C4-2B (cell line): ENCODE measurements at regions not wholly inside any gene's neighbourhood (a gene's known extent, or its start where the extent isn't known, plus 50 kb on each side); places are given as distances from the start of the nearest gene placed in this dataset.

Source experiments
- H3K27ac ChIP-seq: fragments of 450-650 bp; 2 replicates; pipeline ENCODE4 v1.5.1; 2017
- CTCF ChIP-seq: fragments of 450-650 bp; conservative IDR thresholded peaks from 2 replicates; pipeline ENCODE4 v1.5.1; 2017; ENCODE audit warnings: mild to moderate bottlenecking
- ZFX ChIP-seq: fragments of 450-650 bp; IDR thresholded peaks from 2 replicates; pipeline ENCODE4 v1.6.1; 2017

DNA sequence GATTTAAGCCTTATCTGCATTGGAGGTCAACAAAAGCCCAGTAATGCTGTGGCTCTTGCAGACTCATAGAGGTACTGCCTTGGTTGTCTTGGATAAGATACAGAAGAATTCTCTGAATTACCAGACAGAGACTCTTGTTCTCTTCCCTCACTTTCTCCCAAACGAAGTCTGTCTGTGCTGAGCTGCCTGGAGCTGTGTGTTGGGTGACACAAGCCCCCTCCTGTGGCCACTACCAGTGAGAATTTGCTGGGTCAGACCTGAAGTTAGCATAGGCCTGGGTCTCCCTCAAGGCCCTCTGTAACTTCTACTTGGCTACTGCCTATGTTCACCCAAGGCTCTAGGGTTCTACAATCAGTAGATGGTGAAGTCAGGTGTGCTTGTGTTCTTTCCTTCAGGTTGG is 413.0 kb downstream of the PCDH20 start:
- no peak overlapping the region for H3K27ac ChIP-seq
- TF ChIP-seq ZFX: no peak
- no peak for TF ChIP-seq CTCF

GRCh38 chr13:60990032-60990733 is 425.5 kb downstream of the PCDH20 start:
- no peak overlapping the region for H3K27ac ChIP-seq
- no peak for TF ChIP-seq ZFX
- peak; percentile 43 for TF ChIP-seq CTCF

GRCh38 chr13:60986301-60986700 is 429.3 kb downstream of the PCDH20 start:
- no peak for TF ChIP-seq ZFX
- TF ChIP-seq CTCF: no peak
- H3K27ac ChIP-seq: no peak overlapping the region

- no peak overlapping the region for H3K27ac ChIP-seq
- TF ChIP-seq ZFX: no peak
Observed at GRCh38 chr13:60981407-60981806, 434.2 kb downstream of the PCDH20 start.

DNA sequence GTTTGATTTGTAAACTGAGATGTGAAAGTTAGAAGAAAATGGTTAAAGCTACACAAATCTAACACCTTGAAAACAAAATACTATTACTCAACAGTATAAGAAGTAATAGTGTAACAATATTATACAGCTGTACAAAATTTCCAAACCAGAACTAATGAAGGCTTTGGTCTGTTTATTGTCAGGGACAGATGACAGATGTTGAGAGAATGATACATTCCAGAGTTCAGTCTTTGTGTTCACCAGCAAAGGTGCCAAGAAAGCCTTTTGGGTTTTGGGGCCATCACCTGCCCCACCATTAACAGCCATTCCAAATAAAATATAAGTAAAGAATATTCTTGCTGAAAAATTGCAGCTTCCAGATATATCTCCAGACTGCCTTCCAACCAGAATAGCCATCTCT is 439.3 kb downstream of the PCDH20 start:
- no peak overlapping the region for H3K27ac ChIP-seq
- TF ChIP-seq ZFX (no peak), CTCF (no peak)

GRCh38 chr13:60974296-60974695 is 441.4 kb downstream of the PCDH20 start:
- H3K27ac ChIP-seq: no peak overlapping the region
- TF ChIP-seq ZFX: no peak
- TF ChIP-seq CTCF: no peak

- no peak overlapping the region for H3K27ac ChIP-seq
- TF ChIP-seq CTCF: no peak
Observed at GRCh38 chr13:60973529-60973928, 442.1 kb downstream of the PCDH20 start.

GRCh38 chr13:60970736-60971135 is 444.9 kb downstream of the PCDH20 start:
- no peak for TF ChIP-seq ZFX
- TF ChIP-seq CTCF: no peak

More at GRCh38 chr13:60970736-60971135, 444.9 kb downstream of the PCDH20 start:
- H3K27ac ChIP-seq: no peak overlapping the region
